GM21526 (cell line): ENCODE measurements at regions not wholly inside any gene's neighbourhood (a gene's known extent, or its start where the extent isn't known, plus 50 kb on each side); places are given as distances from the start of the nearest gene placed in this dataset.

Experiments used
- ATAC-seq: cut with Tn5 transposase; IDR thresholded peaks from one replicate; pipeline ENCODE4 v1.9.1; 2021; ENCODE audit warnings: moderate library complexity; ENCODE audit not compliant: unreplicated experiment, low FRiP score

- ATAC-seq = no peak
Measured at GRCh38 chr13:34751492-34751891, 190.6 kb upstream of the NBEA start.

- ATAC-seq = no peak
Measured at GRCh38 chr13:34752283-34752960, 189.6 kb upstream of the NBEA start.

- no peak for ATAC-seq
Measured at GRCh38 chr13:34756136-34756535, 185.9 kb upstream of the NBEA start.

GRCh38 chr13:34756572-34756971 lies 185.5 kb upstream of the NBEA start:
- no peak for ATAC-seq

GRCh38 chr13:34757441-34757840 lies 184.6 kb upstream of the NBEA start:
- no peak for ATAC-seq

- ATAC-seq = no peak
Measured at GRCh38 chr13:34758628-34759027, 183.4 kb upstream of the NBEA start.

GRCh38 chr13:34762312-34762711 lies 179.8 kb upstream of the NBEA start:
- no peak for ATAC-seq

- ATAC-seq = no peak
Measured at GRCh38 chr13:34764246-34764645, 177.8 kb upstream of the NBEA start.

- no peak for ATAC-seq
Measured at GRCh38 chr13:34765446-34766180, 176.5 kb upstream of the NBEA start.

- no peak for ATAC-seq
Measured at GRCh38 chr13:34767778-34768177, 174.3 kb upstream of the NBEA start.

GRCh38 chr13:34772206-34772605 lies 169.9 kb upstream of the NBEA start:
- ATAC-seq = no peak

- no peak for ATAC-seq
Measured at GRCh38 chr13:34772881-34773280, 169.2 kb upstream of the NBEA start.

GRCh38 chr13:34776390-34776981 lies 165.6 kb upstream of the NBEA start:
- ATAC-seq = no peak

- no peak for ATAC-seq
Measured at GRCh38 chr13:34777089-34777913, 164.8 kb upstream of the NBEA start.

- no peak for ATAC-seq
Measured at GRCh38 chr13:34777914-34778303, 164.2 kb upstream of the NBEA start.

GRCh38 chr13:34779171-34779570 lies 162.9 kb upstream of the NBEA start:
- no peak for ATAC-seq

- no peak for ATAC-seq
Measured at GRCh38 chr13:34793301-34793700, 148.8 kb upstream of the NBEA start.

GRCh38 chr13:34803756-34804155 lies 138.3 kb upstream of the NBEA start:
- ATAC-seq = no peak

- no peak for ATAC-seq
Measured at GRCh38 chr13:34805347-34805746, 136.7 kb upstream of the NBEA start.

GRCh38 chr13:34808649-34809048 lies 133.4 kb upstream of the NBEA start:
- no peak for ATAC-seq

GRCh38 chr13:34810996-34811395 lies 131.1 kb upstream of the NBEA start:
- no peak for ATAC-seq
